H4 (cell line): ENCODE measurements at regions not wholly inside any gene's neighbourhood (a gene's known extent, or its start where the extent isn't known, plus 50 kb on each side); places are given as distances from the start of the nearest gene placed in this dataset.
A peak's percentile ranks its signal among the peaks of the same experiment; 100 is the strongest.
"Not testable (repeated sequence)": the region's sequence is repeated elsewhere in the genome, so short reads cannot be mapped to it uniquely, and the experiment has no call there.

Source experiments
- DNase-seq: peaks from one replicate; pipeline ENCODE4 v3.0.0-alpha.2; 2015; ENCODE audit warnings: low spot score

DNA sequence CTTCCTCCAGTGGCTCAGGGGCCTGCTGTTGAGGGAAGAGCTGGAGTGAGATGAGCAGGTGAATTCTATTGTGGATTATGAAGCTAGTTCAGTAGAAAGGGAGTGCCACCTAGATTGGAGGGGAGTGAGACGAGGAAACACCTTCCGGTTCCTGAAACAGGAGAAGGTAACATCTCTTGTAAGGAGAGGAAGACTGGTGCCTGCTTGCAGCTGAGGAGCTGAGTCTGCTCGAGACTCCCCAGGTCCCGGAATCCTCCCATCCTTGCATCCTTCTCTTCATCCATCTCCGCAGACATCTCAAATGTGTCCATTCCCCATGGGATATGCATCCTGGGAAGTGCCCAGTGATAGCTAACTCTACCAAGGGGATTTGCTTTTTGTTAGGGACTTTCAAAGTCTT, 242.9 kb upstream of the ZFP64 start:
- no peak for DNase-seq

DNA sequence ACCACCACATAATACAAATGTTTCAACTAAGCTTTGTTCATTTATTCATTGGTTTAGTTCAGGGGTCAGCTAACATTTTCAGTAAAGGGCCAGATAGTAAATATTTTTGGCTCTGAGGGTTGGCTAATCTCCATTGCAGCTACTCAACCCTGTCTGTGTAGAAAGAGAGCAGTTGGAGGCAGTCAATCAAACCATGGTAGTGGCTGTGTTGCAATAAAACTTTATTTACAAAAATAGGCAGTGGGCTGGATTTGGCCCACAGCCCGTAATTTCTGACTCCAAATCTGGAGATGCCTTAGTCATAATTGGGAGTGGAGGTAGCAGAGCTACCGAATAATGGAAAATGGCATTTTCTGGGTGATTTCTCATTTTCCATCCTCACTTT, 242.5 kb upstream of the ZFP64 start:
- DNase-seq: no peak

DNA sequence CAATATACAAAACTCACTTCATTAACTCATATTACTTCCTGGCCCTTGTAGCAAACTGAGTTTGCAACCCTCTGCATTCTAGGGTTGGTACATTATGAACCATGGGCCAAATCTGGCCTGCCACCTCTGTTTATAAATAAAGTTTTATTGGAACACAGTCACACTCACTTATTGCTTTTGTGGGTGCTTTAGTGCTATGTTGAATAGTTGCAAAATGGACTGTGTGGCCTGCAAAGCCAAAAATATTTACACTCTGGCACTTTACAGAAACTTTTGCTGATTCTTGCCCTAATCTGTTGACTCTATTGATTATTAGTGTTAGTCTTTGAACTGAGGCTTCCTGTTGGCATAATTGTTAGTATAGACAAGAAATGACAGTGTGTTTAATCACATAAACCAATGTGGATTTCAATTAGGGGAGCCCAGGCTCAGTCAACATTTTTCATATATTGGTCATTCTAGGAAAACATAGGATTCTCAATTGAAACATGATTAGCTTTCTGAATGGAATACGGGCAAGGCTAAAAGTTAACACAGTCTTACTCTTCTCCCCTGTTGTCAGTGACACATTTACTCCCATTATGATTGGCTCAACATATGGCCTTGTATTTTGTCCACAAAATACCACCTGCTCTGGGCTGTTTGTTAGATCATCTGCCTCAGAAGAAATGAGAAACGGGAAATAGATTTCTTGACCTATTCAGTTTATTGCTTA, 241.9 kb upstream of the ZFP64 start:
- DNase-seq: no peak

GRCh38 chr20:52432740-52433139, 241.2 kb upstream of the ZFP64 start:
- no peak for DNase-seq

- DNase-seq: no peak
These were observed 237.4 kb upstream of the ZFP64 start for GRCh38 chr20:52429029-52429428.

DNA sequence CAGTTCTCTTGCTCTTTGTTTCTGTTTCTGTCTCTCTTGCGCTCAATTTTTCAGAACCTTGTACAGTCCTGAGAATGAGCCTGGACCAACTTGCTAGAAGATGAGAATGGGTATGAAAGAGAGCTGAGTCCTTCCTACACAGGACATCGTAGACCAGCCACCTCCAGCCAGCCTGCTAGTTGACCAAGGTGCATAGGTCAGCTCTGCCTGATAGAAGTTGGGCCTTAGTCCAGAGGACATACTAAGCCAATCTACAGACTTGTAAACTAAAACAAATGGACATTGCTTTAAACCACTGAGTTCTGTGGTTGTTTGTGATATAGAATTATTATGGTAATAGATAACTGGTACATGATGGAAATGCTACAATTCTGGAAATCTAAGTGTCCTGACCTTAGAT, 236.4 kb upstream of the ZFP64 start:
- no peak for DNase-seq

GRCh38 chr20:52426856-52427255, 235.3 kb upstream of the ZFP64 start:
- DNase-seq: no peak

DNA sequence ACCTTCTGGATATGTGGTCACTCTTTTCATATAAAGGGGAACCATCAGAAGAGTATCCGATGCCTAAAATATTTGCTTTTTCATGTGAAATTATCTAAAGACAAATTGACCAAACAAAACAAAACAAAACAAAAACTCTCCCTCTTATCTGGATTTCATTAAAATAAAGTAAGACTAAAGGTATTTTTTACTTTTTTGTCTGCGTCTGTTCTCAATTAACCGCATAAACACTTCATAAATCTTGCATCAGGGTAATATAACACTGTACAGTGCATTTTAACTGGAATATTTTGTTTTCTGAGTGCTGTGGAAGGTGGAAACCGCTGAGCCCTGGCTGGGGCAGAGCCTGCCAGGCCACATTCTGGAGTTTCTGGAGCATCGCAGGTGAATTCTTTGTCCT, 234.1 kb upstream of the ZFP64 start:
- DNase-seq: no peak

GRCh38 chr20:52425253-52425652, 233.7 kb upstream of the ZFP64 start:
- peak; percentile 50 for DNase-seq

- not testable (repeated sequence) for DNase-seq
These were observed 232.9 kb upstream of the ZFP64 start for GRCh38 chr20:52424357-52424942.

DNA sequence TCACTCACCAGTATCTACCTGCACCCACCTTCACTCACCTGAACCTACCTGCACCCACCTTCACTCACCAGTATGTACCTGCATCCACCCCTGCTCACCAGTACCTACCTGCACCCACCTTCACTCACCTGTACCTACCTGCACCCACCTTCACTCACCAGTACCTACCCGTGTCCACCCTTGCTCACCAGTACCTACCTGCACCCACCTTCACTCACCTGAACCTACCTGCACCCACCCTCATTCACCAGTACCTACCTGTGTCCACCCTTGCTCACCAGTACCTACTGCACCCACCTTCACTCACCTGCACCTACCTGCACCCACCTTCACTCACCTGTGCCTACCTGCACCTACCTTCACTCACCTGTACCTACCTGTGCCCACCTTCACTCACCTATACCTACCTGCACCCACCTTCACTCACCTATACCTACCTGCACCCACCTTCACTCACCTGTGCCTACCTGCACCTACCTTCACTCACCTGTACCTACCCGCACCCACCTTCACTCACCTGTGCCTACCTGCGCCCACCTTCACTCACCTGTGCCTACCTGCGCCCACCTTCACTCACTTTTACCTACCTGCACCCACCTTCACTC, 232.1 kb upstream of the ZFP64 start:
- DNase-seq: not testable (repeated sequence)

DNA sequence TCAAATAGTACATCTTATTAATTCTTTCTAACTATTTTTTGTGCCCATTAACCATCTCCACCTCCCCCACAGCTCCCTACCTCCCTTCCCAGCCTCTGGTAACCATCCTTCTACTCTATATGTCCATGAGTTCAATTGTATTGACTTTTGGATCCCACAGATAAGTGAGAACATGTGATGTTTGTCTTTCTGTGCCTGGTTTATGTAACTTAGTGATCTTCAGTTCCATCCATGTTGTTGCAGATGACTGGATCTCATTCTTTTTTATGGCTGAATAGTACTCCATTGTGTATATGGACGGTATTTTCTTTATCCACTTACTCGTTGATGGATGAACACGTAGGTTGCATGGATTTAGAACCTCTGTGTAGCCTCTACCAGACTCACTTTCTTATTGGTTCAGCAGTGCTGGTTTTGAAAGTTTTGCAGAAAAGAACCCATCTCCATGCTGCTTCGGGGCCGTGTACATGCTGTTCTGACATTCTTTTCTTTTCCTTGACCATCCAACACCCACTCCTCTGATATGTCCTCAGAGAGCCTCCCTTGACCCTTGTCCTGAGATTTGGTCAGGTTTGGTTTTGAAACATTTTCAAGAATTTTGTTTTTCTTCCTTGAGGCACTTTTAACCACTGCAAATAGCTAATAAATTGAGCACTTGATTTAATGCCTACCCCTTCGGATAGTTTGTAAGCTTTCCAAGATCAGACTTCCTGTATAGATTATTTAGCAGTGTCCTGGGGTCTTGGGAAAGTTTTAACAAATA, 231.2 kb upstream of the ZFP64 start:
- no peak for DNase-seq

DNA sequence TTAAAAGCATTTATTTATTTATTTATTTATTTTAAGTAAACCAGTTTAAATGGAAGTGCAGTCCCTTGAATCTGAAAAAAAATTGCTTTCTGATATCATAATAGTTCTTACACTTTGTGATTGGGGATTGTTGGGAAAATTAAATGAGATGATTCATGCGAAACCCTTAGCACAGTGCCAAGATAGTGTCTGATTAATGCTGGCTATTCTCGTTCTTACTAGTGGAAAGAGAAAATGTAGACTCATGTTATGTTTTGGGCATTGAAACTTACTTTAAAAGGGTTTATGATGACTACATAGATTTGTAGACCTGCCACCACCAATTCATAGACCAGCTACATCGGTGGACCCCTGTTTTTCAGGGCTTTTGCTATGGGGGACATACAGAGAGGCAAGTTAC, 229.2 kb upstream of the ZFP64 start:
- DNase-seq: no peak

DNA sequence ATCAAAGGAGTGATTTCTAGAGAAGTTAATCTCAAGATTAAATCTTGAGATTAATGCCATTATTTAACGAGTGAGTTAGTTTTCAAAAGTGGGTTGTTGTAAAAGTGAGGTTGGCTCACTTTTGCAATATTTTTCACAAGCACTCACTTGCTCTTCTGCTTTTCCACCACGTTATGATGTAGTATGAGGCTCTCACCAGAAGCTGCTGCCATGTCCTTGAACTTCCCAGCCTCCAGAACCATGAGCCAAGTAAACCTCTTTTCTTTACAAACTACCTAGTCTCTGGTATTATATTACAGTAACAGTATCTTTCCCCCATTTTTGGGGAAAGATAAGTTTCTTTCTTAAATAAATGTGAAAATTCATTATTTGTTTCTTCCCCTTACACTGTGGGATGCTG, 227.6 kb upstream of the ZFP64 start:
- DNase-seq: no peak

DNA sequence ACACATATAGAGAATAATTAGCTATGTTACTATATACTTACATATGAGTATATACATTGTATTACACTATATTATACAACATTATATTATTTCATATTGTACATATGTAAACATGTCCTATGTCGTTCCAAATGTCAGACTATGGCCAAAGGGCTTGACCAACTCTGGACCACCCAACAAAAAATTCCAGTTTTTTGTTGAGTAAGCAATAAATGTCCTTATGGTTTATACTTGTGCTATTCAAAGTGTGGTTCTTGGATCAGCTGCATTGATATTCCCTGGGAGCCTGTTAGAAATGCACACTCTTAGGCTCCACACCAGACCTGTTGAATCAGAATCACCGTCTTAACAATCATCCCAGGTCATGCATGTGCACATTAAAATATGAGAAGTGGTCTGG, 225.4 kb upstream of the ZFP64 start:
- no peak for DNase-seq

DNA sequence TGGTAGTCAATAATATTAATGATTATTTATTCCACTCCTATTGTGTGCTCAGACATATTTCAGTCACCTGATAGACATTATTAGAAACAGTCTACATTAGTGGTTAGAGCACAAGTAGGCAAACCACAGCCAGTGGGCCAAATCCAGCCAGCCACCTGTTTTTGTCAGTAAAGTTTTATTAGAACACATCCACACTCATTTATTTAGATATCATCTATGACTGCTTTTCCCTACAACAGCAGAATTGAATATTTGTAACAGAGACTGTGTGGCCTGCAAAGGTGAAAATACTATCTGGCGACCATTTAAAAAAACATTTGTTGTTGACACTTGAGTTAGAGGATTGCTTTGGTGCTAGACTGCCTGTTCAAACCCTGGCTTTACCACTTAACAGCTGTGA, 220.0 kb upstream of the ZFP64 start:
- no peak for DNase-seq

DNA sequence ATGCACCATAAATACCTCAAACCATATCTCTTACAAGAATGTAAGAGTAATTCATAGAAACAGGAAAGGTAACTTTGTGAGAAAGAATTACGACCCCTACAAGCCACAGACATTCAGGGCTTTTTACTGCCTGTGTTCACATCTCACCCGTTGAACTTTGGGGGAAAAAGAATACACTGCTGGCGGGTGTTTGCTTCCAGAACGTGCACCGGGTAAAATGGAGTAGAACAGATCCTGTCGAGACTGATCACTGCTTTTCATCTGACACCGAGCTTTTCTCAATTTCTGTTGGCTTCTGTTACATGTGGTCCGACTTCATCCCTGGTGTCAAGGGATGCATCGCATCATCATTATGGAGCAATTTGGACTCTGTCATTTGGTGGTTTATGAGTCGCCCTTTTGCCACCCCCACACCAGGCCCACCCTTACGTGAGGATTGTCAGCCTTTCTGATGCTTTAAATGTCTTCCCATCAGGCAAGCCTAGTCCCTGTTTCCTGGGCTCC, 219.2 kb upstream of the ZFP64 start:
- DNase-seq: no peak

GRCh38 chr20:52410182-52410647, 218.6 kb upstream of the ZFP64 start:
- DNase-seq: peak; percentile 33

DNA sequence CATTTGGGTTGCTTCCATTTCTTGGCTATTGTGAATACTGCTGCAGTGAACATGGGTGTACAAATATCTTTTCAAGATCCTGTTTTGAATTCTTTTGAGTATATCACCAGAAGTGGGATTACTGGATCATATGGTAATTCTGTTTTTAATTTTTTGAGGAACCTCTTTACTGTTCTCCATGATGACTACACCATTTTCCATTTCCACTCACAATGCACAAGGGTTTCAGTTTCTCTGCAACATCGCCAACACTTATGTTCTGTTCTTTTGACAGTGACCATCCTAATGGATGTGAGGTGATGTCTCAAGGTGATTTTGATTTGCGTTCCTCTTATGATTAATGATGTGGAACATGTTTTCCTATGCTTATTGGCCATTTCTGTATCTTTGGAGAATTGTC, 214.4 kb upstream of the ZFP64 start:
- no peak for DNase-seq

GRCh38 chr20:52405417-52405816, 213.8 kb upstream of the ZFP64 start:
- DNase-seq: no peak

GRCh38 chr20:52404671-52405070, 213.1 kb upstream of the ZFP64 start:
- DNase-seq: no peak

GRCh38 chr20:52402950-52403349, 211.4 kb upstream of the ZFP64 start:
- no peak for DNase-seq
